ENCODE measurements at regions not wholly inside any gene's neighbourhood (a gene's known extent, or its start where the extent isn't known, plus 50 kb on each side); places are given as distances from the start of the nearest gene placed in this dataset.
"Not testable (repeated sequence)": the region's sequence is repeated elsewhere in the genome, so short reads cannot be mapped to it uniquely, and the experiment has no call there.

DNA sequence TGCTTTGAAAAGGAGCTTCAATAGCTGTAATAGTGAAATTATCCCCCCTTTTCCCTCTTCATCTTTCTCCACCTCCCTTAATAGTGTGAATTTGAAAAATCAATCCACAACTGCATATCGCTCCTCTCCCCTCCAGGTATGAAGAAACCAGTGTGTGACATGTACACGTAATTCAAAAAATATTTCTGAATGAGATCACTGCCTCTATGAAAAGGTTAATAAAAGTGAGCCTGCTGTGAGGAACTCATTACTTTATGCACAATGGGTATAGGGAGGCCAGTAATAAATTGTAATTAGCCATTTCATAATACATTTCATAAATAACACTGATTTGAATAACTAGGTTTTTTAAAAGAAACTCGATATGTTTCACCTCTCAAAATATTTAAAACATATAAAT lies 209.0 kb upstream of the KYNU start:
- in situ Hi-C loops (cut with MboI; ENCODE audit: low sequenced_read_pairs), result no loop called here

- in situ Hi-C loops (cut with MboI; ENCODE audit: low sequenced_read_pairs), result no loop called here
Observed at GRCh38 chr2:142665241-142665640, 212.2 kb upstream of the KYNU start.

- in situ Hi-C loops (cut with MboI; ENCODE audit: low sequenced_read_pairs), result no loop called here
Observed at GRCh38 chr2:142650601-142651000, 226.9 kb upstream of the KYNU start.

DNA sequence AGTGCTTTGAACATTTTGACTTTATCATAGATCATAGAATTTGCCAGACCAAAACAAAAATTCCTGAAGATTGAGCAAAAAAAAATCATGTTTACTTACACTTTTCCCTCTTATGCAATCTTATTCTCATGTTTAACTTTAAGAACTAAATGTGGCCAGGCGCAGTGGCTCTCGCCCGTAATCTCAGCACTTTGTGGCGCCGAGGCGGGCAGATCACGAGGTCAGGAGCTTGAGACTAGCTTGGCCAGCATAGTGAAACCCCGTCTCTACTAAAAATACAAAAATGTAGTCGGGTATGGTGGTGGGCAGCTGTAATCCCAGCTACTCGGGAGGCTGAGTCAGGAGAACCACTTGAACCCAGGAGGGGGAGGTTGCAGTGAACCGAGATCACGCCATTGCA lies 227.9 kb upstream of the KYNU start:
- in situ Hi-C loops (cut with MboI; ENCODE audit: low sequenced_read_pairs), result no loop called here

GRCh38 chr2:142642650-142643049 lies 234.8 kb upstream of the KYNU start:
- in situ Hi-C loops (cut with MboI; ENCODE audit: low sequenced_read_pairs), result no loop called here

DNA sequence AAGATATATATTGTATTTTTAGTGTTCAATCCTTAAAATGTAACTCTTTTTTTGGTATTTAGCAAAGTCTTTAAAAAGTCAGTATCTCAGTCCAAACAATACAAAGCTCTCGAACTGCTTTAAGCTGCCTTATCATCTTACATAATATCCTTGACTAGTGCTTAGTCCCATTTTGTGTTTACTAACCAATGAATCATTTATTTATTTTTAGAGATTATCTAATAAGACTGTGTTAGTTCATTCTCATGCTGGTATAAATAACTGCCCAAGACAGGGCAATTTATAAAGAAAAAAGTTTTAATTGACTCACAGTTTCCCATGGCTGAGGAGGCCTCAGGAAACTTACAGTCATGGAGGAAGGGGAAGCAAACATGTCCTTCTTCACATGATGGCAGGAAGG lies 248.3 kb upstream of the KYNU start:
- in situ Hi-C loops (cut with MboI; ENCODE audit: low sequenced_read_pairs), result no loop called here

DNA sequence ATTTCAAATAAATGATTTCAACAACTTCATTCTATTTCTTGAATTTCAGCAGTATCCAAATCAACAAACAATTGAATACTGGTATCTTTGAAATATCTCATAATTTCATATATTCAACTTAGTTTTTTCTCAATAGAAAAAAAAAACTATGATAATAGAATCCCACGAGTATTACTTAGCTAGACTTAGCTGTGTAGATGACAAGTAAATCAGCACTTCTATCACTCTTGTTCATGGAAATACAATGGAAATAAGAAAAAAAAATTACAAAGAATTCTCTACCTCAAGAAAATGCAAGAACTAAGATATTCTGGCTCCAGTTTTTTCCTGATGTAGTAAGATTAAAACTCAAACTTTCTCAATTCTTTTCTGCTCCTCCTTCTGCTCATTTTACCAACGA lies 256.2 kb upstream of the KYNU start:
- in situ Hi-C loops (cut with MboI; ENCODE audit: low sequenced_read_pairs), result no loop called here

DNA sequence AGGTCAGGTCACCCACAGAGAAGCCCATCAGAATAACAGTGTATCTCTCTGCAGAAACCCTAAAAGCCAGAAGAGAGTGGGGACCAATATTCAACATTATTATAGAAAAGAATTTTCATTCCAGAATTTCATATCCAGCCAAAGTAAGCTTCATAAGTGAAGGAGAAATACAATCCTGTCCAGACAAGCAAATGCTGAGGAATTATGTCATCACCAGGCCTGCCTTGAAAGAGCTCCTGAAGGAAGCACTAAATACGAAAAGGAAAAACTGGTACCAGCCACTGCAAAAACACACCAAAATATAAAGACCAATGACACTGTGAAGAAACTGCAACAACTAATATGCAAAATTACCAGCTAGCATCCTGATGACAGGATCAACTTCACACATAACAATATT lies 260.0 kb upstream of the KYNU start:
- in situ Hi-C loops (cut with MboI; ENCODE audit: low sequenced_read_pairs), result no loop called here

DNA sequence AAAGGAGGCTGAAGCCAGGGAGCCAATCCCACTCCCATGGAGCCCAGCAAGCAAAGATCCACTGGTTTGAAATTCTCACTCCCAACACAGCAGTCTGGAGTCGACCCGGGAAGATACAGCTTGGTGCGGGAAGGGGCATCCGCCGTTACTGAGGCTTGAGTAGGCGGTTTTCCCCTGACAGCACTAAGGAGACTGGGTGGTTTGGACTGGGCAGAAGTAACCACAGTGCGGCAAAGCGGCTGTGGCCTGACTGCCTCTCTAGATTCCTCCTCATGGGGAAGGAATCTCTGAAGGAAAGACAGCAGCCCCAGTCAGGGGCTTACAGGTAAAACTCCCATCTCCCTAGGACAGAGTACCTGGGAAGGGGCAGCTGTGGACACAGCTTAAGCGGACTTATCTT lies 261.6 kb upstream of the KYNU start:
- in situ Hi-C loops (cut with MboI; ENCODE audit: low sequenced_read_pairs), result no loop called here

DNA sequence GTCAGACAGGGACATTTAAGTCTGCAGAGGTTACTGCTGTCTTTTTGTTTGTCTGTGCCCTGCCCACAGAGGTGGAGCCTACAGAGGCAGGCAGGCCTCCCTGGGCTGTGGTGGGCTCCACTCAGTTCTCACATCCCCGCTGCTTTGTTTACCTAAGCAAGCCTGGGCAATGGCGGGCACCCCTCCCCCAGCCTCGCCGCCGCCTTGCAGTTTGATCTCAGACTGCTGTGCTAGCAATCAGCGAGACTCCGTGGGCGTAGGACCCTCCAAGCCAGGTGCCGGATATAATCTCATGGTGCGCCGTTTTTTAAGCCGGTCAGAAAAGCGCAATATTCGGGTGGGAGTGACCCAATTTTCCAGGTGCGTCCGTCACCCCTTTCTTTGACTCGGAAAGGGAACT lies 264.3 kb upstream of the KYNU start:
- in situ Hi-C loops (cut with MboI; ENCODE audit: low sequenced_read_pairs), result not testable (repeated sequence)

- in situ Hi-C loops (cut with MboI; ENCODE audit: low sequenced_read_pairs), result no loop called here
Observed at GRCh38 chr2:142605421-142605820, 272.0 kb upstream of the KYNU start.

GRCh38 chr2:142603759-142604158 lies 273.7 kb upstream of the KYNU start:
- in situ Hi-C loops (cut with MboI; ENCODE audit: low sequenced_read_pairs), result no loop called here

GRCh38 chr2:142602418-142602989 lies 275.0 kb upstream of the KYNU start:
- in situ Hi-C loops (cut with MboI; ENCODE audit: low sequenced_read_pairs), result no loop called here

DNA sequence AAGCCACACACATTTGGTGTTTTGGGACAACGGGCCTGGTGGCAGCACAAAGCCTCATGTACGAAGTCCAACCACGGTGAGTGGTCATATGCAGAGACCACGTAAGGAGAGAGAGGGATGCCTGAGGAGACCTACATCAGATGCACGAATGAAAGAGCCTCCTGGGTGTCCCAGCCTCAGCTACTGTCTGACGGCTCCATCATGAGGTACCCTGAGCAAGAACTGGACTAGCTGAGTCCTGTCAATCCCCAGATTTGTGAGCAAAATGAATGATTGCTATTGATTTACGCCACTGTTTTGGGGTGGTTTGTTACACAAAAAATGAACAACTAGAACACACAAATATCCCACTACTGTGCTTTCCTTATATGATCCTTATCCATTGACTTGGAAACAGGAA lies 275.7 kb upstream of the KYNU start:
- in situ Hi-C loops (cut with MboI; ENCODE audit: low sequenced_read_pairs), result no loop called here

- in situ Hi-C loops (cut with MboI; ENCODE audit: low sequenced_read_pairs), result no loop called here
Observed at GRCh38 chr2:142599504-142599903, 278.0 kb upstream of the KYNU start.

DNA sequence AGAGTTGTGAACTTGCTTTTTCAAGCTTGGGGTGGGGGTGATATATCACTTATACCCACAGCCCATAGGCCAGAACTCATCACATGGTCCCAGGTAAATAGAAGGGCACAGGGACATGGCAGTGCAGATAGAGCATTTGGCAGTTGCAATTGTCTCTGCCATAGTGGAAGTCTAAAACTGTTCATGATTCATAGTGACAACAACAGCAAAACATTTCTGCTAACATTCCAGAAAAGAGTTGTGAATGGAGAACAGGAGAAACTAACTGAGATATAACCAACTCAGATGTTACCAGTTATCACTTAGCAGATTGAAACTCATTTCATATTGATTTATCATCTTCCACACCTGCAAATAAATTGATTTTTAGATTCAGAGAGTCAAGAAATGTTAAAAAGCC lies 278.6 kb upstream of the KYNU start:
- in situ Hi-C loops (cut with MboI; ENCODE audit: low sequenced_read_pairs), result no loop called here

- in situ Hi-C loops (cut with MboI; ENCODE audit: low sequenced_read_pairs), result no loop called here
Observed at GRCh38 chr2:142596334-142597088, 281.0 kb upstream of the KYNU start.

DNA sequence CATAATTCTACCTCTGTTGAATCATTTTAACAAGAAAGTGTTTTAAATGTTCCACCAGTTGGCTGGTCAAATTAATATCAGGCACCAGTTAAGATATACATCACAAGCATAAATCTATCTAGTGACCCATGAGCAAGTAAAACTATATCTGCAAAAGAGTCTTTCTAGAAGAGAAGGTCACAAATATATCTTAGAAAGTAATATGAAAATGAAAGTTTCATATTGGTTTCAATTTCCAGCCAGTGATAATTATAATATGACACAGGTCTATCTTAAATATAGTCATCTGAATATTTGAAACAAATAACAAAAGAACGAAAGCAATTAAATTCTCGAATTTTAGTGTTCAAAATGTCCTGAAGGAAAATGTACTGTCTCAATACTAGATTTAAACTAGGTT lies 282.5 kb upstream of the KYNU start:
- in situ Hi-C loops (cut with MboI; ENCODE audit: low sequenced_read_pairs), result no loop called here

- in situ Hi-C loops (cut with MboI; ENCODE audit: low sequenced_read_pairs), result no loop called here
Observed at GRCh38 chr2:142592171-142592570, 285.3 kb upstream of the KYNU start.

DNA sequence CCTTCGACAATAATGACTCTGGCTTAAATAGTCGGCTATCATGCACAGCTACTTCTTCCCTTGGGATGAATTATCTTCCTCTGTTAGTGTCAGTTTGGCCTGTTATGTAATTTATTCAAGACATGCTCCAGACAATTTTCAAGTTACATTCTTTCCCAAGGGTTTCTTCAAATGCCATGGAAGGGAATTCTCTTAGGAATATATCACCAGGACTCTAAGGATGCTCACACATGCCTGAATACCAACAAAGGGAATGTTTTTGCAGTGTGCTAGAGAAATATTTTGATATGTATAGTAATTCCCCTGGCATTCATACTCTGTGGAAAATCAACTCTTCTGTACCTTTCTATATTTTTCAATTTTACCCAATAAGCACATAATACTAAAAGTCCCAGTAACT lies 286.0 kb upstream of the KYNU start:
- in situ Hi-C loops (cut with MboI; ENCODE audit: low sequenced_read_pairs), result no loop called here

DNA sequence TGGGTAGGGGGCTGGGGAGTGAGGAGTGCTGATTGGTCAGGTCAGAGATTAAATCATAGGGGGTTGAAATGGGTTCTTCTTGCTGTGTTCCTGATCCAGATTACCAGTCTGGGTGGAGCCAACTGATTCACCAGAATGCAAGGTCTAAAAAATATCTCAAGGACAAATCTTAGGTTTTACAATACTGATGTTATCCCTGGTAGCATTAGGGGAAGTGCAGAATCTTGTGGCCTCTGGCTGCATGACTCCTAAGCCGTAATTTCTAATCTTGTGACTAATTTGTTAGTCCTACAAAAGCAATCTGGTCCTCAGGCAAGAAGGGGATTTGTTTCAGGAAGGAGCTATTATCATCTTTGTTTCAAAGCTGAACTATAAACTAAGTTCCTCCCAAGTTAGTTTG lies 289.2 kb upstream of the KYNU start:
- in situ Hi-C loops (cut with MboI; ENCODE audit: low sequenced_read_pairs), result no loop called here

DNA sequence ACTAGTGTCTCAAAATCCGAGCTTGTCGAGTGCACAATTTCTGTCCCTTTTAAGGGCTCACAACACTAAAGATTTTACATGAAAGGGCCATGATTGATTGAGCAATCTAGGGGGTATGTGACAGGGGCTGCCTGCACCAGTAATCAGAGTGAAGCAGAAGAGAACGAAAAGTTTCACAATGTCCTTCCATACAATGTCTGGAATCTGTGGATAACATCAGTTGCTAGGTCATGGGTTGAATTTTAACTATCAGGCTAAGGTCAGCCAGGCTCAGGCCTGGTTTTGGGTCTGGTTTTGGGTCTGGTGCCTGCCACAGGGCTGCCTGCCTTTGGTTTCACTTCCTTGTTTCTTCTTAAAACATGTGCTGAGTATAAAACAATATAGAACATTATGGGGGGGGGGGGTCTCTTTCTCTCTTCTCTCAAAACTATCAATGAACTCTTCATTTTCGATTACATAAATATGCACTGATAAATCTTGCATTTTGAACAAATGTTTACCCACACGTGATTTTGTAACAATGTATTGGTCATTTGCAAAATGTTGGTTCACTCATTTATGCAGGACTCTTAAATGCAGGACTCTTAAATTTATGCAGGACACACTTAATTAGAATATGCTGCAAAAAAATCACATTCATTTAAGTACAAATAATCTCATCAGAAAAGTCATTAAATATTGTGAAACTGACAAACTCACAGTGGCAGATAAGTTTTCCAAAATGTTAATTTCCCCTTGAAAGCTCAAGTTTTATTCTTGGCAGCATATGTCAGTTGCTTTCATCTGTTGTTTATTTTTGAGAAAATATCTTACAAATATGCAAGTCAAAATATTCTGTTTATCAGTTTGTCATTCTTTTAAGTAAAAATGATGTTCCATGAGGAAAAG lies 290.5 kb upstream of the KYNU start:
- in situ Hi-C loops (cut with MboI; ENCODE audit: low sequenced_read_pairs), result no loop called here
